RWPE1 (cell line): ENCODE measurements at regions not wholly inside any gene's neighbourhood (a gene's known extent, or its start where the extent isn't known, plus 50 kb on each side); places are given as distances from the start of the nearest gene placed in this dataset.

Experiments used
- CTCF ChIA-PET: fragments of 350-600 bp; sonication (Branson Sonifier 250); formaldehyde crosslinking; extraction: SDS; loops from one replicate; lab custom pipeline; 2021; lab: Yijun Ruan, JAX
- POLR2A ChIA-PET: fragments of 400-600 bp; formaldehyde crosslinking; extraction: SDS; loops from one replicate; lab custom pipeline; 2020; ENCODE audit warnings: antibody characterized with exemption; ENCODE audit not compliant: low non-redundant PET; lab: Yijun Ruan, JAX
- DNase-seq: peaks from one replicate; pipeline ENCODE4 v3.0.0; 2012; ENCODE audit warnings: low spot score
- H3K27ac ChIP-seq: fragments of 450-650 bp; 2 replicates; pipeline ENCODE4 v1.5.1; 2017
- CTCF ChIP-seq: fragments of 450-650 bp; conservative IDR thresholded peaks from 2 replicates; pipeline ENCODE4 v1.5.1; 2017; ENCODE audit warnings: low read depth, mild to moderate bottlenecking

GRCh38 chr2:134175834-134176233, 78.0 kb upstream of the MGAT5 start:
- no peak for DNase-seq
- CTCF ChIA-PET: no interaction called here
- POLR2A ChIA-PET: no interaction called here
- TF ChIP-seq CTCF: no peak
- no peak overlapping the region for H3K27ac ChIP-seq

GRCh38 chr2:134177351-134177931, 76.4 kb upstream of the MGAT5 start:
- CTCF ChIA-PET: interaction anchor here (0.7 kb wide), 1 partner anchor 67 kb away, joined by 3 read pairs; no protein-coding TSS in a partner anchor
- POLR2A ChIA-PET: no interaction called here
- TF ChIP-seq CTCF: no peak
- peak overlapping the region; percentile 69 for H3K27ac ChIP-seq
- DNase-seq: peak; percentile 60

GRCh38 chr2:134178138-134178877, 75.6 kb upstream of the MGAT5 start:
- DNase-seq: no peak
- ChIA-PET CTCF (no interaction called here), POLR2A (no interaction called here)
- no peak overlapping the region for H3K27ac ChIP-seq
- no peak for TF ChIP-seq CTCF

GRCh38 chr2:134181219-134181618, 72.7 kb upstream of the MGAT5 start:
- peak; percentile 38 for DNase-seq
- H3K27ac ChIP-seq: no peak overlapping the region
- no peak for TF ChIP-seq CTCF
- ChIA-PET POLR2A (no interaction called here), CTCF (interaction anchor here (0.6 kb wide), 1 partner anchor 217 kb away, joined by 3 read pairs; no protein-coding TSS in a partner anchor)

- no peak for DNase-seq
- ChIA-PET POLR2A (no interaction called here), CTCF (no interaction called here)
- no peak overlapping the region for H3K27ac ChIP-seq
- TF ChIP-seq CTCF: no peak
Observed at GRCh38 chr2:134183679-134184078, 70.2 kb upstream of the MGAT5 start.

GRCh38 chr2:134185639-134186038, 68.2 kb upstream of the MGAT5 start:
- POLR2A ChIA-PET: no interaction called here
- no peak for TF ChIP-seq CTCF
- no peak for DNase-seq
- no peak overlapping the region for H3K27ac ChIP-seq
- CTCF ChIA-PET: interaction anchor here (0.6 kb wide), 1 partner anchor 60 kb away, joined by 3 read pairs; no protein-coding TSS in a partner anchor
